ENCODE measurements at regions not wholly inside any gene's neighbourhood (a gene's known extent, or its start where the extent isn't known, plus 50 kb on each side); places are given as distances from the start of the nearest gene placed in this dataset.

- Histone ChIP-seq H3K27me3 (ENCODE audit: control insufficient read depth, insufficient read depth, low read length) (no peaks in the 10 kb centered on the region), H3K27ac (ENCODE audit: low read length) (no peak overlapping the region), H3K36me3 (ENCODE audit: control insufficient read depth, insufficient read depth, low read length) (no peaks in the 10 kb centered on the region), H3K4me1 (ENCODE audit: control insufficient read depth, insufficient read depth, low read length) (0 out of 2 replicates have a peak, but pooled peaks cover 3% of the 10 kb centered on the region), H3K4me3 (ENCODE audit: low read depth in 2 of 2, low read length in 2 of 2) (no peak overlapping the region), H3K9me3 (ENCODE audit: control insufficient read depth, insufficient read depth, low read depth, low read length) (no peaks in the 10 kb centered on the region)
- DNase-seq (ENCODE audit: low read depth, low spot score): no peak
- ChIA-PET CTCF (no interaction called here), POLR2A (no interaction called here)
- TF ChIP-seq SIN3A (IDR thresholded peaks at IDR 0.05; ENCODE audit: borderline replicate concordance, insufficient read depth, low read depth, low read length) (no peak), POLR2AphosphoS5 (IDR thresholded peaks at IDR 0.05; ENCODE audit: low read depth, low read length) (no peak), REST (IDR thresholded peaks at IDR 0.05; ENCODE audit: insufficient read depth in 1 of 2, low read depth in 2 of 2, low read length in 1 of 2) (no peak), TCF7L2 (IDR thresholded peaks at IDR 0.05; ENCODE audit: low read depth, low read length) (no peak), CTCF (IDR thresholded peaks at IDR 0.05) (no peak)
- in situ Hi-C loops (cut with HindIII; ENCODE audit: low pct_unique_long_range_greater_than_20kb, low sequenced_read_pairs) (no loop called here), intact Hi-C loops (cut with micrococcal nuclease; ENCODE audit: unreplicated experiment) (no loop called here)
- peak; percentile 72; the same call in 1 of the 2 replicates for ATAC-seq
- BruUV-seq (replicated peaks): no TSS peak
These were observed 325.8 kb downstream of the DYSF start for GRCh38 chr2:71778936-71779773.

GRCh38 chr2:71778514-71778913 is 325.2 kb downstream of the DYSF start:
- BruUV-seq (replicated peaks): no TSS peak
- H3K36me3 ChIP-seq (ENCODE audit: control insufficient read depth, insufficient read depth, low read length): no peaks in the 10 kb centered on the region
- TF ChIP-seq CTCF (IDR thresholded peaks at IDR 0.05) (no peak), REST (IDR thresholded peaks at IDR 0.05; ENCODE audit: insufficient read depth in 1 of 2, low read depth in 2 of 2, low read length in 1 of 2) (no peak), TCF7L2 (IDR thresholded peaks at IDR 0.05; ENCODE audit: low read depth, low read length) (no peak), POLR2AphosphoS5 (IDR thresholded peaks at IDR 0.05; ENCODE audit: low read depth, low read length) (no peak), SIN3A (IDR thresholded peaks at IDR 0.05; ENCODE audit: borderline replicate concordance, insufficient read depth, low read depth, low read length) (no peak)

More at GRCh38 chr2:71778514-71778913, 325.2 kb downstream of the DYSF start:
- Histone ChIP-seq H3K4me3 (ENCODE audit: low read depth in 2 of 2, low read length in 2 of 2) (no peak overlapping the region), H3K27ac (ENCODE audit: low read length) (no peak overlapping the region), H3K9me3 (ENCODE audit: control insufficient read depth, insufficient read depth, low read depth, low read length) (no peaks in the 10 kb centered on the region), H3K4me1 (ENCODE audit: control insufficient read depth, insufficient read depth, low read length) (0 out of 2 replicates have a peak, but pooled peaks cover under 1% of the 10 kb centered on the region), H3K27me3 (ENCODE audit: control insufficient read depth, insufficient read depth, low read length) (no peaks in the 10 kb centered on the region)
- ChIA-PET POLR2A (no interaction called here), CTCF (no interaction called here)
- no peak for ATAC-seq
- intact Hi-C loops (cut with micrococcal nuclease; ENCODE audit: unreplicated experiment): no loop called here
- in situ Hi-C loops (cut with HindIII; ENCODE audit: low pct_unique_long_range_greater_than_20kb, low sequenced_read_pairs): no loop called here
- DNase-seq (ENCODE audit: low read depth, low spot score): no peak
